ENCODE measurements at regions not wholly inside any gene's neighbourhood (a gene's known extent, or its start where the extent isn't known, plus 50 kb on each side); places are given as distances from the start of the nearest gene placed in this dataset.

GRCh38 chr2:51387235-51387634 is 355.3 kb upstream of the NRXN1 start:
- no peak overlapping the region for H3K4me3 ChIP-seq
- H4K20me1 ChIP-seq (ENCODE audit: insufficient read depth) = no peaks in the 10 kb centered on the region
- no peaks in the 10 kb centered on the region for H3K9me2 ChIP-seq (ENCODE audit: insufficient read depth)
- no peaks in the 10 kb centered on the region for H3K9me3 ChIP-seq (ENCODE audit: low read depth)
- H3K27ac ChIP-seq = no peak overlapping the region
- no peaks in the 10 kb centered on the region for H3K27me3 ChIP-seq (replicated peaks; ENCODE audit: insufficient read depth)
- in situ Hi-C loops (cut with MboI) = no loop called here
- TF ChIP-seq EZH2 (IDR thresholded peaks at IDR 0.05; ENCODE audit: insufficient read depth, poor library complexity, severe bottlenecking) (no peak), EZH2phosphoT487 (IDR thresholded peaks at IDR 0.05; ENCODE audit: insufficient read depth, low read depth) (no peak)
- no peak overlapping the region for H3K4me2 ChIP-seq (ENCODE audit: unreplicated experiment)
- H3K4me1 ChIP-seq (ENCODE audit: insufficient read depth) = no peaks in the 10 kb centered on the region
- no peaks in the 10 kb centered on the region for H3F3A ChIP-seq (ENCODE audit: insufficient read depth)
- no peaks in the 10 kb centered on the region for H3K79me2 ChIP-seq (ENCODE audit: insufficient read depth)
- no peak for DNase-seq
- no peaks in the 10 kb centered on the region for H3K36me3 ChIP-seq (ENCODE audit: low read depth)
- no peak overlapping the region for H2AFZ ChIP-seq
- H3K9ac ChIP-seq = no peak overlapping the region

GRCh38 chr2:51379997-51380396 is 348.1 kb upstream of the NRXN1 start:
- no peak for TF ChIP-seq EZH2 (IDR thresholded peaks at IDR 0.05; ENCODE audit: insufficient read depth, poor library complexity, severe bottlenecking)
- no peak for TF ChIP-seq EZH2phosphoT487 (IDR thresholded peaks at IDR 0.05; ENCODE audit: insufficient read depth, low read depth)
- H3K4me2 ChIP-seq (ENCODE audit: unreplicated experiment) = no peak overlapping the region
- no peak overlapping the region for H3K9ac ChIP-seq
- no peak overlapping the region for H3K4me3 ChIP-seq
- H2AFZ ChIP-seq = no peak overlapping the region
- no peaks in the 10 kb centered on the region for H3K27me3 ChIP-seq (replicated peaks; ENCODE audit: insufficient read depth)
- no peaks in the 10 kb centered on the region for H3K79me2 ChIP-seq (ENCODE audit: insufficient read depth)
- DNase-seq = no peak
- H3K4me1 ChIP-seq (ENCODE audit: insufficient read depth) = no peaks in the 10 kb centered on the region
- H3F3A ChIP-seq (ENCODE audit: insufficient read depth) = no peaks in the 10 kb centered on the region
- no peak overlapping the region for H3K27ac ChIP-seq
- H4K20me1 ChIP-seq (ENCODE audit: insufficient read depth) = no peaks in the 10 kb centered on the region
- in situ Hi-C loops (cut with MboI) = no loop called here
- no peaks in the 10 kb centered on the region for H3K9me3 ChIP-seq (ENCODE audit: low read depth)
- no peaks in the 10 kb centered on the region for H3K36me3 ChIP-seq (ENCODE audit: low read depth)
- H3K9me2 ChIP-seq (ENCODE audit: insufficient read depth) = no peaks in the 10 kb centered on the region

GRCh38 chr2:51368250-51368649 is 336.3 kb upstream of the NRXN1 start:
- Histone ChIP-seq H3K4me3 (no peak overlapping the region), H3F3A (ENCODE audit: insufficient read depth) (no peaks in the 10 kb centered on the region), H4K20me1 (ENCODE audit: insufficient read depth) (no peaks in the 10 kb centered on the region), H2AFZ (no peak overlapping the region), H3K4me2 (ENCODE audit: unreplicated experiment) (no peak overlapping the region), H3K79me2 (ENCODE audit: insufficient read depth) (no peaks in the 10 kb centered on the region), H3K9ac (no peak overlapping the region), H3K27ac (no peak overlapping the region), H3K9me2 (ENCODE audit: insufficient read depth) (no peaks in the 10 kb centered on the region), H3K36me3 (ENCODE audit: low read depth) (no peaks in the 10 kb centered on the region), H3K27me3 (replicated peaks; ENCODE audit: insufficient read depth) (no peaks in the 10 kb centered on the region), H3K9me3 (ENCODE audit: low read depth) (peaks cover 3% of the 10 kb centered on the region), H3K4me1 (ENCODE audit: insufficient read depth) (no peaks in the 10 kb centered on the region)
- DNase-seq = no peak
- WGBS, 2 experiments (ENCODE audit: low coverage in 1 of 2, low lambda C conversion rate in 2 of 2, missing lambda C conversion rate in 2 of 2) = 27 to 29% methylated on average over 4 of the region's 4 CpGs
- no peak for TF ChIP-seq EZH2 (IDR thresholded peaks at IDR 0.05; ENCODE audit: insufficient read depth, poor library complexity, severe bottlenecking)
- no peak for TF ChIP-seq EZH2phosphoT487 (IDR thresholded peaks at IDR 0.05; ENCODE audit: insufficient read depth, low read depth)
- in situ Hi-C loops (cut with MboI) = no loop called here

- H3K36me3 ChIP-seq (ENCODE audit: low read depth) = no peaks in the 10 kb centered on the region
- no peak for DNase-seq
- no peak overlapping the region for H2AFZ ChIP-seq
Measured at GRCh38 chr2:51350100-51350499, 318.2 kb upstream of the NRXN1 start.

GRCh38 chr2:51344886-51345285 is 313.0 kb upstream of the NRXN1 start:
- H2AFZ ChIP-seq = no peak overlapping the region
- WGBS, 2 experiments (ENCODE audit: low coverage in 1 of 2, low lambda C conversion rate in 2 of 2, missing lambda C conversion rate in 2 of 2) = 9 to 19% methylated on average over 2 of the region's 2 CpGs
- H3K27ac ChIP-seq = no peak overlapping the region
- no peak overlapping the region for H3K4me3 ChIP-seq
- no peak for DNase-seq
- no peaks in the 10 kb centered on the region for H3K9me2 ChIP-seq (ENCODE audit: insufficient read depth)
- H3K27me3 ChIP-seq (replicated peaks; ENCODE audit: insufficient read depth) = no peaks in the 10 kb centered on the region
- in situ Hi-C loops (cut with MboI) = no loop called here
- no peaks in the 10 kb centered on the region for H3K4me1 ChIP-seq (ENCODE audit: insufficient read depth)
- H3K4me2 ChIP-seq (ENCODE audit: unreplicated experiment) = no peak overlapping the region
- H3K36me3 ChIP-seq (ENCODE audit: low read depth) = no peaks in the 10 kb centered on the region
- H3F3A ChIP-seq (ENCODE audit: insufficient read depth) = no peaks in the 10 kb centered on the region
- TF ChIP-seq EZH2phosphoT487 (IDR thresholded peaks at IDR 0.05; ENCODE audit: insufficient read depth, low read depth) (no peak), EZH2 (IDR thresholded peaks at IDR 0.05; ENCODE audit: insufficient read depth, poor library complexity, severe bottlenecking) (no peak)
- no peaks in the 10 kb centered on the region for H3K9me3 ChIP-seq (ENCODE audit: low read depth)
- H3K9ac ChIP-seq = no peak overlapping the region
- H4K20me1 ChIP-seq (ENCODE audit: insufficient read depth) = no peaks in the 10 kb centered on the region
- H3K79me2 ChIP-seq (ENCODE audit: insufficient read depth) = no peaks in the 10 kb centered on the region

More at GRCh38 chr2:51350100-51350499, 318.2 kb upstream of the NRXN1 start:
- Histone ChIP-seq H3K4me3 (no peak overlapping the region), H3F3A (ENCODE audit: insufficient read depth) (no peaks in the 10 kb centered on the region), H3K79me2 (ENCODE audit: insufficient read depth) (no peaks in the 10 kb centered on the region), H3K27me3 (replicated peaks; ENCODE audit: insufficient read depth) (no peaks in the 10 kb centered on the region), H3K9ac (no peak overlapping the region), H3K4me1 (ENCODE audit: insufficient read depth) (no peaks in the 10 kb centered on the region), H3K9me3 (ENCODE audit: low read depth) (no peaks in the 10 kb centered on the region), H3K9me2 (ENCODE audit: insufficient read depth) (no peaks in the 10 kb centered on the region), H3K27ac (no peak overlapping the region), H3K4me2 (ENCODE audit: unreplicated experiment) (no peak overlapping the region), H4K20me1 (ENCODE audit: insufficient read depth) (no peaks in the 10 kb centered on the region)
- WGBS, 2 experiments (ENCODE audit: low coverage in 1 of 2, low lambda C conversion rate in 2 of 2, missing lambda C conversion rate in 2 of 2) = 7 to 29% methylated on average over 1 of the region's 1 CpG
- in situ Hi-C loops (cut with MboI) = no loop called here
- TF ChIP-seq EZH2 (IDR thresholded peaks at IDR 0.05; ENCODE audit: insufficient read depth, poor library complexity, severe bottlenecking) = no peak
- no peak for TF ChIP-seq EZH2phosphoT487 (IDR thresholded peaks at IDR 0.05; ENCODE audit: insufficient read depth, low read depth)

Measured in GM23248 (cell line).